ENCODE measurements at regions not wholly inside any gene's neighbourhood (a gene's known extent, or its start where the extent isn't known, plus 50 kb on each side); places are given as distances from the start of the nearest gene placed in this dataset.

DNA sequence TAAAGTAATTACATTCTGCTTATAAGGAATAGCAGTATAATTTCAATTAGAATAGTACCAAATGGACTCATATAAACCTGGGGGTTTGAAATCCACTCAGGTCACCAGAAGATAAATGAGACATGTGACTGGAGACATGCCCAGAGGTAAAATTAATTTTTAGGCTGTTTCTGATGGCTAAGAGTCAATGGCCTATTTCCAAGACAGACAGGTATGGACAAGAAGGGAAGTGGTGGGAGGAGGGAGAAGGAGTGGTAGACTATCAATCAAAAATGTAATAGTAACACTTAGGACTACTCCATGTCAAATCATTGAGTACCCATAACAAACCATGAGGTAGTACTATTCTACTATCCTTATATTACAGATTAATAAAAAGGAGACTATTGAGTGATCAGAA lies 544.0 kb downstream of the GALC start:
- no peak overlapping the region for H3K27ac Mint-ChIP-seq
- no peaks in the 10 kb centered on the region for H3K4me1 Mint-ChIP-seq
- peaks cover 0 to 4% (median 0%) of the 10 kb centered on the region in 3 donors for H3K9me3 Mint-ChIP-seq
- no peak overlapping the region for H3K4me3 Mint-ChIP-seq
- no peaks in the 10 kb centered on the region for H3K27me3 Mint-ChIP-seq
- H3K36me3 Mint-ChIP-seq: no peaks in the 10 kb centered on the region

DNA sequence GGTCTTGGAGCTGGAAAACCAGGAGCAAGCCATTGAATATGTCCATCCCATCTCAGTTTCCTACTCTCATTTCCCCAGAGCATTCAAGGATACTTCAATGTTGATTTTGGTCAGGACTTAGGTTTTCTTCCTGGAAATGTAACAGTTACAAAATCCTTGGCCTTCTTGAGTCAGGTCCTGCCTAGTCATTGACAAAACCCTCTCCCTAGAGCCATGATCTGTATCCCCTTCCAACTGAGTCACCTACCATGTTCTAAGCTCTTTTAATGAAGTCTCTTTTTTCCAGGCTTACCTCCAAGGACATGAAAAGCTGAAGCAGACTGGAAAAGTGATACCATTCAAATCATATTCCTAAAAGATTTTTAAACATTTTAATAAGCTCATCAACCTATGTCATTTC lies 549.2 kb downstream of the GALC start:
- Mint-ChIP-seq H3K27ac (no peak overlapping the region), H3K36me3 (no peaks in the 10 kb centered on the region), H3K9me3 (peaks cover 3 to 7% (median 6%) of the 10 kb centered on the region in 3 donors), H3K27me3 (no peaks in the 10 kb centered on the region), H3K4me3 (no peak overlapping the region), H3K4me1 (no peaks in the 10 kb centered on the region)

DNA sequence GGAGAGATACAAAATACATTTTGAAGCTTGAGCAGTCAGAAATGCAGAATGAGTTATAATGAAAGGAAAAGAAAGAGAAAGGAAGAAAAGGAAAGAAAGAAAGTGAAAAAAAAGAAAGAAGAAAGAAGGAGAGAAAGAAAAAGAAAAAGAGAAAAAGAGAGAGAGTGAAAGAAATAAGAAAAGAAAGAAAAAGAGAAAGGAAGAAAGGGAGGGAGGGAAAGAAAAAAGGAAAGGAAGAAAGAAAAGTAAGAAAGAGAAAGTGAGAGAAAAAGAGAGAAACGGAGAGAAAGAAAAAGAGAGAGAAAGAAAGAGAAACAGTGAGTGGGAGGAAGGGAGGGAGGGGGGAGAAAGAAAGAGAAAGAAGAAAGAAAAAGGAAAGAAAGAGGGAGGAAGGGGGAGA lies 549.9 kb downstream of the GALC start:
- H3K9me3 Mint-ChIP-seq: peaks cover 3 to 7% (median 6%) of the 10 kb centered on the region in 3 donors
- H3K4me1 Mint-ChIP-seq: no peaks in the 10 kb centered on the region
- no peak overlapping the region for H3K4me3 Mint-ChIP-seq
- H3K27me3 Mint-ChIP-seq: no peaks in the 10 kb centered on the region
- no peaks in the 10 kb centered on the region for H3K36me3 Mint-ChIP-seq
- no peak overlapping the region for H3K27ac Mint-ChIP-seq

DNA sequence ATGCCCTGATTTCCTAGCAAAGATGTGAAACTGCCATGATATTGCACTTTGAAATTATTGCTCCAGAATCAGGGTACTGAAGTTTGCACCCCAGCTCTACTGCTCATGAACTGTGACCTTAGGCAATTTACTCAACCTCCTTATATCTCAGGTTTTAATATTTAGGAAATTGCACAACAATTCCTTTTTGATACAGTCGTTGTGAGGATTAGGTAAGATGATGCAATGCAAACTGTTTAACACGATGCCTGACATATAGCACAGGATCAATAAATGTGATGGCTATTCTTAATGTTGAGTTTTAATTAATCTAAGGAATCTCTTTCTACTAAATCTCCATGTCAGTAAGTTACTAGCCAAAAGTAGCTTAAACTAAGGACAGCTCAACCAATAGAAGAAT lies 555.8 kb downstream of the GALC start:
- Mint-ChIP-seq H3K4me3 (no peak overlapping the region), H3K9me3 (peaks cover 0 to 6% (median 4%) of the 10 kb centered on the region in 3 donors), H3K27ac (no peak overlapping the region)

GRCh38 chr14:87434680-87435079 lies 558.3 kb downstream of the GALC start:
- Mint-ChIP-seq H3K27me3 (no peaks in the 10 kb centered on the region), H3K4me1 (no peaks in the 10 kb centered on the region), H3K4me3 (no peak overlapping the region), H3K27ac (no peak overlapping the region), H3K9me3 (peaks cover 3 to 7% (median 6%) of the 10 kb centered on the region in 3 donors), H3K36me3 (peaks cover 2% of the 10 kb centered on the region)

More for the DNA sequence above, 555.8 kb downstream of the GALC start:
- H3K4me1 Mint-ChIP-seq: no peaks in the 10 kb centered on the region
- H3K27me3 Mint-ChIP-seq: no peaks in the 10 kb centered on the region
- peaks cover 2% of the 10 kb centered on the region for H3K36me3 Mint-ChIP-seq

DNA sequence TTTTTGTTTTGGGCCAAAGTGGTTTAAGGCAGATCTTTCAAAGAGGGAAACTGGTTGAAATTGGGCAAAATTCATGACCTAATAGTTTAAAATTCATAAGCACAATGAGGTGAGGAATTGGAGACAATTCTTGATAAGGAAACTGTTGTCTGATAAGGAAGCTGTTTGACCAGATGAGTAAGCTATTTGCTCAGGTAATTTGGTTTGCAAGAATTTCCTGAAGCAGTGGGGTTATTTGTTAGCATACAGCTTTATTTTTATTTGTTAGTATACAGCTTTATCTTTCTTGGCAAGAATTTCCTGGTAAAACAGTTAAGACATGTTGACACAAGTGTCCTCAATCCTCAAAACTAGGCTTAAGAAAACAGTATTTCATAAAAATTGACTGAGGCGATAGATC lies 559.0 kb downstream of the GALC start:
- Mint-ChIP-seq H3K27me3 (no peaks in the 10 kb centered on the region), H3K4me1 (no peaks in the 10 kb centered on the region), H3K27ac (no peak overlapping the region), H3K9me3 (peaks cover 0 to 7% (median 5%) of the 10 kb centered on the region in 3 donors), H3K4me3 (no peak overlapping the region), H3K36me3 (peaks cover 2% of the 10 kb centered on the region)

GRCh38 chr14:87432698-87433097 lies 560.3 kb downstream of the GALC start:
- Mint-ChIP-seq H3K27me3 (no peaks in the 10 kb centered on the region), H3K9me3 (peaks cover 0 to 7% (median 5%) of the 10 kb centered on the region in 3 donors), H3K36me3 (peaks cover 2% of the 10 kb centered on the region), H3K4me1 (no peaks in the 10 kb centered on the region), H3K4me3 (no peak overlapping the region), H3K27ac (no peak overlapping the region)

DNA sequence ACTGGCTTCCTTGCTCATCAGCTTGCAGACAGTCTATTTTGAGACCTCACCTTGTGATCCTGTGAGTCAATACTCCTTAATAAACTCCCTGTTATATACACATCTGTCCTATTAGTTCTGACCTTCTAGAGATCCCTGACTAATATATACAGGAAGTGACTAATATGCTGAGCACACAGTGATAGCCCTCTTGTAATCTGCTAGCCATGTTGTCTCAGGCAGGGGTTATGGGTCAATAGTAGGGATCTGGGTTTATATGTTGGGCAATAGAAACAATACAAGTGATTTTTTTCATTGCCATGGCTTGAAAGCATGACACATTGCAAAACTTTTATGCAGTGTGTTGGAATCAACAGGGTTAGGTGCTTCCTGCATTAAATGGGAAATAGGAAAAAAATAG lies 562.2 kb downstream of the GALC start:
- Mint-ChIP-seq H3K36me3 (no peaks in the 10 kb centered on the region), H3K4me3 (no peak overlapping the region), H3K27ac (no peak overlapping the region), H3K9me3 (peaks cover 0 to 7% (median 5%) of the 10 kb centered on the region in 3 donors), H3K4me1 (no peaks in the 10 kb centered on the region), H3K27me3 (no peaks in the 10 kb centered on the region)

GRCh38 chr14:87430214-87430613 lies 562.8 kb downstream of the GALC start:
- Mint-ChIP-seq H3K36me3 (no peaks in the 10 kb centered on the region), H3K9me3 (peaks cover 0 to 7% (median 5%) of the 10 kb centered on the region in 3 donors), H3K4me3 (no peak overlapping the region), H3K27me3 (no peaks in the 10 kb centered on the region), H3K27ac (no peak overlapping the region), H3K4me1 (no peaks in the 10 kb centered on the region)

- Mint-ChIP-seq H3K4me1 (no peaks in the 10 kb centered on the region), H3K9me3 (peaks cover 0 to 3% (median 0%) of the 10 kb centered on the region in 3 donors), H3K27ac (no peak overlapping the region), H3K4me3 (peak overlapping the region in 1 of 4 donors; percentile 15), H3K36me3 (peaks cover 3% of the 10 kb centered on the region), H3K27me3 (no peaks in the 10 kb centered on the region)
Measured at GRCh38 chr14:87419925-87420324, 573.1 kb downstream of the GALC start.

DNA sequence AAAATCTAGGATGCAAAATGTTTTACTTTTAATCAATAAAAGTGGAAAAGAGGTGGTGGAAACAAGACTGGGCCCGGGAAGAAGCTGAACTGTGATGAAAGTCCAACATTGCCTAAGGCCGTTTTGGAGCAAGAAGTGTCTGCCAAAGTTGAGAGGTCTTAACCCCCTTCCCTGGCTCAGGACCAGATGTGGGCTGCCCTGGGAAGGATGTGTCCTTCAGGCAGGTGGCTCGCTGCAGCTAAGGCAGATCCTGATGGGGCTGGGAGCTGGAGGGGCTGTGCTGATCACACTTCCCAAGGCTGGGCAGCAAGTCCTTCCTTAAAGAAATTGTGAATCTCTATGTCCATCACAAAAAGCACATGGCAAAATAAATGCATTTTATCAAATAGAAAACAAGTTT lies 581.6 kb downstream of the GALC start:
- H3K4me1 Mint-ChIP-seq: no peaks in the 10 kb centered on the region
- H3K4me3 Mint-ChIP-seq: no peak overlapping the region
- H3K27me3 Mint-ChIP-seq: no peaks in the 10 kb centered on the region
- H3K36me3 Mint-ChIP-seq: no peaks in the 10 kb centered on the region
- peaks cover 0 to 1% (median 0%) of the 10 kb centered on the region in 3 donors for H3K9me3 Mint-ChIP-seq
- H3K27ac Mint-ChIP-seq: no peak overlapping the region

- H3K27ac Mint-ChIP-seq: no peak overlapping the region
- H3K4me3 Mint-ChIP-seq: no peak overlapping the region
- H3K4me1 Mint-ChIP-seq: peaks cover 0 to 2% (median 0%) of the 10 kb centered on the region in 3 donors
- H3K27me3 Mint-ChIP-seq: no peaks in the 10 kb centered on the region
- peaks cover 0 to 10% (median 6%) of the 10 kb centered on the region in 3 donors for H3K9me3 Mint-ChIP-seq
- H3K36me3 Mint-ChIP-seq: no peaks in the 10 kb centered on the region
Measured at GRCh38 chr14:87409393-87409792, 583.6 kb downstream of the GALC start.

GRCh38 chr14:87407344-87407743 lies 585.6 kb downstream of the GALC start:
- Mint-ChIP-seq H3K27ac (no peak overlapping the region), H3K36me3 (no peaks in the 10 kb centered on the region), H3K4me1 (peaks cover 0 to 2% (median 0%) of the 10 kb centered on the region in 3 donors), H3K27me3 (no peaks in the 10 kb centered on the region), H3K4me3 (no peak overlapping the region), H3K9me3 (peaks cover 0 to 10% (median 10%) of the 10 kb centered on the region in 3 donors)

- Mint-ChIP-seq H3K9me3 (peaks cover 0 to 10% (median 10%) of the 10 kb centered on the region in 3 donors), H3K36me3 (no peaks in the 10 kb centered on the region), H3K4me1 (peaks cover 0 to 2% (median 0%) of the 10 kb centered on the region in 3 donors), H3K27me3 (no peaks in the 10 kb centered on the region), H3K4me3 (no peak overlapping the region), H3K27ac (no peak overlapping the region)
Measured at GRCh38 chr14:87405563-87405962, 587.4 kb downstream of the GALC start.

DNA sequence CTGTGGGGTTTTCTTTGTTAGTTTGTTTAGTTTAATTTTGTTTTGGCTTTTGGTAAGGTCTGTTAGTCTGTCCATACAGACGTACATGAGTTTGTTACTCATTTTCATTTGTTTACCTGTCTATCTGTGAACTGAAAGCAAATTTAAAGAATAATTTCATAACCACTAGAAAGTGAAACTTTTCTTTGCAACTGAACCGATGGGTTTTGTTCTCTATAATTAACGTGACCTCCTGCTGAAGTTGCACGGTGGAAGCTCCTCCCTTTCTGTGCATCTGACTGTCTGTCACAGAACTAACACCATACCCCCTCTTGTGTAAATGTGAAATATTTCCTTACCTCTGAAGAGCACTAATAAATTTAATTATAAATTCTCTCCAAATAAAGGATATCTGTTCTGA lies 595.5 kb downstream of the GALC start:
- Mint-ChIP-seq H3K4me3 (no peak overlapping the region), H3K9me3 (peaks cover 0 to 5% (median 1%) of the 10 kb centered on the region in 3 donors), H3K4me1 (no peaks in the 10 kb centered on the region), H3K27ac (no peak overlapping the region), H3K36me3 (peaks cover 2% of the 10 kb centered on the region), H3K27me3 (no peaks in the 10 kb centered on the region)

- Mint-ChIP-seq H3K36me3 (peaks cover 2% of the 10 kb centered on the region), H3K27ac (no peak overlapping the region), H3K9me3 (peaks cover 0 to 8% (median 0%) of the 10 kb centered on the region in 3 donors), H3K4me1 (no peaks in the 10 kb centered on the region), H3K27me3 (no peaks in the 10 kb centered on the region), H3K4me3 (no peak overlapping the region)
Measured at GRCh38 chr14:87391066-87391465, 601.9 kb downstream of the GALC start.
